NCI-H446 (cell line): ENCODE measurements at regions not wholly inside any gene's neighbourhood (a gene's known extent, or its start where the extent isn't known, plus 50 kb on each side); places are given as distances from the start of the nearest gene placed in this dataset.
"Not testable (repeated sequence)": the region's sequence is repeated elsewhere in the genome, so short reads cannot be mapped to it uniquely, and the experiment has no call there.

ENCODE experiments used
- DNase-seq, 2 experiments: peaks; one replicate each; lab custom pipeline; 2025; lab: John Stamatoyannopoulos, UW

- DNase-seq: not testable (repeated sequence)
These were observed 123.3 kb upstream of the FAM20C start for GRCh38 chr7:69052-69451.

GRCh38 chr7:69499-70123 is 122.8 kb upstream of the FAM20C start:
- DNase-seq: not testable (repeated sequence)

- not testable (repeated sequence) for DNase-seq
These were observed 122.2 kb upstream of the FAM20C start for GRCh38 chr7:70207-70606.

GRCh38 chr7:70989-71388 is 121.4 kb upstream of the FAM20C start:
- not testable (repeated sequence) for DNase-seq

GRCh38 chr7:72266-73057 is 119.9 kb upstream of the FAM20C start:
- not testable (repeated sequence) for DNase-seq

- DNase-seq: not testable (repeated sequence)
These were observed 119.4 kb upstream of the FAM20C start for GRCh38 chr7:73058-73331.

GRCh38 chr7:74008-74540 is 118.3 kb upstream of the FAM20C start:
- DNase-seq: not testable (repeated sequence)

GRCh38 chr7:75511-75910 is 116.9 kb upstream of the FAM20C start:
- not testable (repeated sequence) for DNase-seq

- not testable (repeated sequence) for DNase-seq
These were observed 116.2 kb upstream of the FAM20C start for GRCh38 chr7:76202-76601.

GRCh38 chr7:76829-77395 is 115.5 kb upstream of the FAM20C start:
- not testable (repeated sequence) for DNase-seq

GRCh38 chr7:78862-79261 is 113.5 kb upstream of the FAM20C start:
- DNase-seq: not testable (repeated sequence)

GRCh38 chr7:79400-80055 is 112.8 kb upstream of the FAM20C start:
- not testable (repeated sequence) for DNase-seq

GRCh38 chr7:80259-81067 is 111.9 kb upstream of the FAM20C start:
- DNase-seq: no peak

GRCh38 chr7:81068-81925 is 111.1 kb upstream of the FAM20C start:
- DNase-seq: no peak

- no peak for DNase-seq
These were observed 110.2 kb upstream of the FAM20C start for GRCh38 chr7:81926-82756.

- DNase-seq: no peak
These were observed 109.6 kb upstream of the FAM20C start for GRCh38 chr7:82757-83155.

GRCh38 chr7:83441-83840 is 108.9 kb upstream of the FAM20C start:
- no peak for DNase-seq

GRCh38 chr7:83861-84632 is 108.3 kb upstream of the FAM20C start:
- DNase-seq: no peak

- no peak for DNase-seq
These were observed 107.7 kb upstream of the FAM20C start for GRCh38 chr7:84633-85020.
